A172 (cell line): ENCODE measurements at regions not wholly inside any gene's neighbourhood (a gene's known extent, or its start where the extent isn't known, plus 50 kb on each side); places are given as distances from the start of the nearest gene placed in this dataset.

Source experiments
- DNase-seq: peaks from one replicate; pipeline ENCODE4 v3.0.0-alpha.2; 2015; ENCODE audit warnings: low spot score

DNA sequence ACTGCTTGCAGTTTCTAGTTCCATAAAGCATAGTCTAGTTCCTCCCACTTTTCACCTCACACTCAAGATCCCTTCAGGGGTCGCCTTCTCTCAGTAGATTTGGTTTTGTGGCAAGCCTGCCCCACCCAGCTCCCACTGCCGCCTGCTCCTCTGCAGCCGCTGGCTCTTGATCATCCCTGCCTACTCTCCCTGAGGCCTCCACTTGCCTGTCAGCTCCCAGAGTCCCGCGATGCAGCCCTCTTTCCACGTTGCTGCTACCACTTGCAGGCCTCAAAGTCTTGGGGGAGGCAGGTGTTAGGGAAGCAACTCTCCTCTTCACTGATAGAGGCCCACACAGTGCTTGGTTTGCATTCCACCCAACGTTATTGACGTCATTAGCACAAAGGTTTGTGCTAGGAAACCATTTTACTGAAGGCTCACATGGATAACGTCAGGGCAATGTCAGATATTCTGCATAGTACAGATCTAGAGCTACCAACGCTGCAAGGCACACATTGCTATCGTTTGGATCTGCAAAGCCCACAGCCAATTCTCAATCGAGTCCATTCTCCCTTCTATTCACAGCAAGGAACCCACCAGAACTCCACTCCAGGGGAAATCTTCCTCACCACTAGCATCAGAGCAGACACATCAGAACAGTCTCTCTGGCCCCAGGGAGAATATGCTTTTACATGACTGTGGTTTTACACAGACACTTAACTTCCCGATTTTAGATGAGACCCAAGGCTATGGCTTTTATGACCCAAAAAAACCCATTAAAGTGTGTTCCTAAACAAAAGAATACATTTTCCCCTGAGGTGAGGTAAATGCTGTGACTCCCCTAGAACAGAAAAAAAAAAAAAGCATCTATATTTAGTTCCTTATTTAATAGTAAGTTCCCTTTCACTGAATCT, 519.5 kb upstream of the CAMK1G start:
- DNase-seq = no peak

DNA sequence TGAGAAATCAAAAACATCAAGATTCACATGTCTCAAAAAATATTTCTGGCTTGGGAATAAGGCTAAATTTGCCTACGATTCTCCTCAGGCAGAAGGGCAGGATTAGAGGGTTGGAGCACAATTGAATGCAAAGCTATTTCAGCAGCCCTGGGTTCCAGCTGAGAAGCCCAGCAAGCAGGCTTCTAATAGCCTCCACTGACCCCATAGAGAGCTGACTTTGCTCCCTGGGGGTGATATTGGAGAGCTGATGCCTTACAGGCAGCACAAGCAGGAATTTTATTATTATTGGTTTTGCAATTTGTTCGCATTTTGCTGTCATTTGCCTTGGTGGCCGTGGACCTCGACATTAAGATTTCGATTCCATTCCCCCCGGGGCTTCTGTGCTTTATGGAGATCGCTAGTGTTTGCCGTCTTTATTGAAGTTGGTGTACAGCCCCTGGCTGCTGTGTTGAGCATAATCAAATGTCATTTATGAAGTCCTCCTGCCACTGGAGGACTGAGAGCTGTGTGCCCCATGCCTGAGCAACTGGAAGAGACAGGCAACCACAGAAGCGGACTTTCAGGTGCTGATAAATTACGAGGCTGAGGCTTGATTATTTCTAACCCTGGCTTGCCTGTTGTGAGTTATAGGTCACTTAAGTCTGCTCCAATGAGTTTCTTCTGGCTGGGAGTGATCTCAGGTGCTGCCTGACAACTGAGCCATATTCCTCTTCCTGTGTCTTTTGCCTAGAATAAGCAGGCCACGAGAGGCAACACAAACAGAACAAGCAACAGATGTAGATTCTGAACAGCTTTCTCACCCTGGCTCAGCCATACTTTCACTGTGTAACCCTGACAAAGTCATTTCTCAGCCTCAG, 518.4 kb upstream of the CAMK1G start:
- no peak for DNase-seq

DNA sequence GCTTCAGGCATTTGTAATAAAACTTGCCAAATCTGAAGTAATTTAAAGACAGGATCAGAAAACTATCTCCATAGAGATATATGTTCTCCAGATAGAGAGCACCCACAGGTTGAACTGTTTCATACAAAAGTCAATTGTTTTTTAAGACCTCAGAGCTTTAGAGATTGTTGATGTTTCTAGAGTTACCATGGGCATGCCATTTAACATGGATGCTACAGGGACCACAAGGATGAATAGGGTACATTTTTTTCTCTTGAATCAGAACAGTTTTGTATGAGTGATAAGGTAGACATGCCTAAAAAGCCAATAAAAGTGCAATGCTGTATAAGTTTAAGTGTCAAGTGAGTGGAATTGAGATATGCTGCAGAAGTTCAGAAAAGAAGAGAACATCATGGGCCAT, 511.0 kb upstream of the CAMK1G start:
- peak; percentile 58 for DNase-seq

DNA sequence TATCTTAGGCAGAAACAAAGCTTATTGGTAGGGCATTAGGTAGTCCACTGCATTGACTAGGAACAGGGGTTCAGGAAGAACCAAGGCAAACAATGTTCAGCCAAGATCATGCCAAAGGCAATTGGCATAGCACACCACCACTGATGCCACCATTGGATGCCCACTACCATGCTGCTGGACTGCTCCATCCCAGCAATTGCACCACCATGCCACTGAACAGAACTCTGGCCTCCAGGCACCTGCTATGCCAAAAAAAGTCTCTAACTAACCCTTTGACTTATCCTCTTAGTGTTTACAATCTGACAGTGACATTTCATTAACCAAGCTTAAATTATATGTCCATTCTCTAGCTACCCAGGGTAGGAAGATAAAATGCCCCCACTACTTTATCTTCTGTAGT, 509.6 kb upstream of the CAMK1G start:
- DNase-seq = no peak

DNA sequence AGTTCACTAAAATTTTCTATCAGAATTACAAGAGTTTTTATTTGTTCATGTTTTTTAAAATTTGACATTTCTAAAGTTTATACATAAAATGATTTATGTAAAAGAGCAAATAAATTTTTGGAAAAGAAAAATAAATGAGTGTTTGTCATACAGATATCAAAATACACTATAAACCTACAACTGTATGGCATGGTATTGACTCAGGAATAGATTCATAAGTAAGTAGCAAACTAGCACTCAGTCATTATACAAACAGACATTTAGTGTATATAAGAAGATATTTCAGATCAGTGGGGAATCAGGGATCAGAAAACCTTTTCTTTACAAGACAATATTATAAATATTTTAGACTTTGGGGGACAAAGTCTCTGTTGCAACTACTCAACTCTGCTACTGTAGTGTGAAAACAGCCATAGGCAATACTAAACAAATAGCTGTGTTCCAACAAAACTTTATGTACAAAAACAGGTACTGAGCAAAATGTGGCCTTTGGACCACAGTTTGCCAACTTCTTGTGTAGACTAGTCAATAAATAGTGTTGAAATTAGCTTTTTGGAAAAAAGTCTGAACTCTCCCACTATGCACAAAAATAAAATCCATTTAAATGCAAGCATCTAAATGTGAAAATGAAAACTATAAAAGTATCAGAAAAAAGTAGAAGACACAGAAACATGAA, 508.8 kb upstream of the CAMK1G start:
- DNase-seq = no peak

DNA sequence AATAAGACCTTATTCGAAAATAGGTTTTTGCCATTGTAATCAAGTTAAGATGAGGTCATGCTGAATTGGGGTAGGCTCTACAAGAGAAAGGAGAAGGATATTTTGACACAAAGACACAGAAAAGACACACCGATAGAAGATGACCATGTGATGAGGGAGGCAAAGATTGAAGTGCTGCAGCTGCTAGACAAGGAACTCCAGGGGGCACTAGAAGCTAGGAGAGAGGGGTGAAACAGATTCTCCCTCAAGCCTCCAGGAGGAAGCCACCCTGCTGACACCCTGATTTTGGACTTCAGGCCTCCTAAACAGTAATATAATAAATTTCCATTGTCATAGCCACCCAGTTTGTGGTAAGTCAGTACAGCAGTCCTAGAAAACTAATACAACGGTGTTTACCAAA, 506.8 kb upstream of the CAMK1G start:
- DNase-seq = peak; percentile 25

DNA sequence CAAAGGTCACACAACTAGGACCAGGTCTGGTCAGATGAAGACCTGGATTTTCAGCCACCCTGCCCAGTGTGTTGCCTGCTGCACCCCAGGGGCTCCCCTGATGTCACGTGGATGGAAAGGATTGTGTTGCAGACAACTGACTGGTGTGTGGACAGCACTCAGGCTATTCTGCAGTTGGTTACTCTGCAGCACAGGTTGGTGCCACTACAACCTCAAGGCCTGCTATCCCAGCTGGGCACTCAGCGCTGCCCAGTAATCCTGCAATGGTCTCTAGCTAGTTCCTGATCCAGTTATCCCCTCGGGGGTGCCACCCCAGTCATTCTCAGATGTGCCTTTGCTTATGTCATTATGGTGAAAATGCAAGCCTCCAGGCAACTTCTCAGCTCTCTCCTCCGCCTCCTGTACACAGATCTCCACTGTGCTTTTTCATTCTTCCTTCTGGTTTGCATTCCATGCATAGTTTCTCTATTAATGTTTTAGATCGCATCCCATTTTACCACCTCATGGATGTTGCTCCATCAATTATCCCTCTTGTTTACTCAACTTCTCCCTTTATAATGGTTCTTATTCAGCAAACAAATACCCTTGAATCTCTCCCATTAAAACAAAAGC, 503.2 kb upstream of the CAMK1G start:
- peak; percentile 84 for DNase-seq

DNA sequence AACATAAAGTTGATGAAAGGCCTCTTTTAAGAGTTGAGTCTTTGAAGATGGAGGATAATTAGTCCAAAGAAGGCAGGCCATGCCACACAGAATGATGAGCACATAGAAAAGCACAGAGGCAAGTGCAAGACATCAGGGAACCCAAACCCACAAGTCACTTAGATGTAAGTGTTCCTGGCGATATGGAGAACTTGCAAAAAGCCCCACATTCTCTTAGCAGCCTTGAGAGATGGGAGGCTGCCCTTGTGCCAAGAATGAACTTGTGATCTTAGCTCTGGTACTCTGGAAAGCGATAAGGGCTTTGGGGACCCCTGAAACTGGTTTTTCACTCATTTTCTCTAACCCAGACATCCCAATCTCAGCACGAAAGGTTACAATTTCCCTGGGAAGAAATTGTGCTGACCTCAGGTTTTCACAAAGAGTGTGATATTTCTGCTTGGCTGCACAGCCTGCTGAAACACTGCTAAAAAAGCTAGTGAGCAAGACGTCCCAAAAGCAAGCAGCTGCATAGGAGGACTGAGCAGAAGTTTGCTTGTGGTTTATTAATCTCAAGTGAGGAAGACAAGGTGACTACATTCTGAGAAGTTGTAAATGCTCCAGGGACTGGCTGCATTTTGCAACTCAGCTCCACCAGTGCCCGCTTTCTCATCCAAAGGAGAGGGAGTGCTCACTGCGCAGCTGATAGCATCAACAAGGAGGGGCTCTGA, 496.9 kb upstream of the CAMK1G start:
- no peak for DNase-seq

DNA sequence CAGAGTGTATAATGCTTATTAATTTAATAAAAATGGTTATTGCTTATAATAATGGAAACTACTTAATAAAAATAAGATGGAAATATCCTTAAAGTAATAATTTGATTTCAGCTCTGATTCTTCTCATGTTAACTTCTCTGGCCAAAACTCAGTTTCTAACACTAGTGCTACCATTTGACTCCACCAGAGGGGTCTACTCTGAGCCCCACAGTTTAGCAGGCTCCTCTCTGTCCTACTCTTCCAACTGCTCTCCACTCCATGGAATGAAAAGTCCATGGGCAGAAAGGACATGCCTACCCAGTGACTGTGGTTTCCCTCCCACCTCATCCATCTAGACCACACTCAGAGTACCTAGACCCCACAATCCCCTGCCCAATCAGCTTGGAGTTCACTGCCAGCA, 489.1 kb upstream of the CAMK1G start:
- no peak for DNase-seq

DNA sequence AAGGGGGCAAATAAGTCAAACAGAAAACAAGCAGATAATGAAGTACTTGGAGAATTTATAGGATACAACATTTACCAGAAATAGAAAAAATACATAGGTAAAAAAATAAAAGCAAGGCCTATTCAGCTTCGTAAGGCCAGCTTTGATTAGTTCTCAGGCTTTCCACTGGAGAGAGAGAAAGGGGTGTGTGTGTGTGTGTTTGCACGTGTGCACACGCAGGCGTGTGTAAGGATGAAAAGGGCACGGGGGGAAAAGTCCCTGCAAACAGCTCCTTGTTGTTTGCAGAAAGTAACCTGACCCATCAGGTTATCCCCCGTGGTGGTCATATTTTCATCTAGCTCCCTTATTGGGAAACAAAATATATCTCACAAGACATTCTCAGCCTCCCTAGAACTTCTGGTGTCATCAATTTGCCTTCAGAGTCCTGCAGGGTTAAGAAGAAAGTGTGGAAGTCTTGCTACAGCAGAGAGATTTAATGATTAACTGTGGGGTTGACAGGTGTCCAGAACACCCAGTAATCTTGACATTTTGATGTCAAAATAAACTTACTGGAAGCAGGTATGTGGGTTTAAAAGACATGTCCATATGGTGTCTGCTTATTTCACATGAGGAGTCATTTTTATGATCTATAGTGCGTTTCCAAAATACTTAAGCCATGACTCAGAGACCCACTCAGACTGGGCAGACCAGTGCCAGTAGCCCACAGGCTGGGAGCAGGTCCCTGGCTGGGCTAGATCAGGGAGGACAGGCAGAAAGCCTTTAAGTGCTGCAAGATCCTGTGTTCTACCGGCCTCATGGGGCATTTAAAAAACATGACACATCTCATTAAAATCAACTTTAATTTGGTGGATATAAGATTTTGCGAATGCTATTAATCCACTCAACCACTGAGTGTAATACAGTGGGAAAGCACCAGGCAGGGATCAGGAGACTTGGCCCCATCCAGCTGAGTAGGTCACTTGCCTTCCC, 487.6 kb upstream of the CAMK1G start:
- peak; percentile 99 for DNase-seq

DNA sequence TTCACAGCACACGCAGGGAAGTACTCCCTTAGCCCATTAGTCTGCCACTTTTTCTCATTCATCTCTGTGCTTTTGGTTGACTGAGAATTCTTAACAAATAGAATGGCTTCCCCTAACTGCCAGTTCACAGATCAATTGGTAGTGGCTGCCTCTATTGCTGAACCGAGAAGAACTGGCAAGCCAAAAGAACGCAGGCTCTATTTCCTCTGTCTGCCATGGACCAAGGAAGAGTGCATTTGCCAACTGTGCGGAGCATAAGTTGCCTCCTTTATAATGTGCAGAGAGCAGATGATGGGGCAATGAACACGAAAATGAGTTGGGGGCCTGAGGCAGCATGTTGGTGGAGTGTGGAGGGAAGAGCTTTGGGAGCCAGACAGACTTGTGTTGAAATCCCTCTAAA, 483.1 kb upstream of the CAMK1G start:
- no peak for DNase-seq

DNA sequence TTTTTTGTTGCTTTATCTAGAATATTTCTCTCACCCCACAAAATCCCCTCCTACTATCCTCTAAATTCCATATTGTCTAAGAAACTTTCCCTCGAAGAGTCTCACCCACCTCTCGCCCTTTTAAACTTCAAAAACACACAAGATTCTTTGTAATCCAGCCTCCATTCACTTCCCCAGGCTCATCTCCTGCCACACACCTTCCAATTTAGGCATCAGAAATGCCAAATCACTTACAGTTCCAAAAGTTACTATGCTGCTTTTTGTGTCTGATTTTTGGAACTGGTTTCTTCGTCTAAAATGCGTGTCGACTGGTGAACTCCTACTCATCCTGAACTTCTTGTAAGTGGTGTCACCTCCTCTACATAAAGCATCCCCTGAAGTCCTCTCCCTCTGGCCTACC, 482.4 kb upstream of the CAMK1G start:
- DNase-seq = no peak

DNA sequence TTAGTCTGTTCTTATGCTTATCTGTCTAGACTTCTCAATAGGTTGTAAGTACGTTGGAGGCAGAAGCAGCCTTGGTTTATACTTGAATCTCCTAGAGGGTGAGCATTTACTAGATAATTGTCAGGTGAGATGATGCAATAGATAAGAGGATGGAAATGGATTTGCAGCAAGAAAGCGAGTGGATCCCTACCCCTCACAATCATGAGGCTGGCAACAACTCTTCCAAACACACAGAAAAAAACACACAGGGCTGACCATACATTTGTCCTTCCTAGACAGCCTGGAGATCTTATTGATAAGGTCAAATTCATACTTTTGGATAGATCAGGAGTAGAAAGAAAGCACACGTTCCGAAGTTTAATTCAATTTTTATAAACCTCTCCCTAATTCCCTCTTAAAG, 481.4 kb upstream of the CAMK1G start:
- DNase-seq = no peak

DNA sequence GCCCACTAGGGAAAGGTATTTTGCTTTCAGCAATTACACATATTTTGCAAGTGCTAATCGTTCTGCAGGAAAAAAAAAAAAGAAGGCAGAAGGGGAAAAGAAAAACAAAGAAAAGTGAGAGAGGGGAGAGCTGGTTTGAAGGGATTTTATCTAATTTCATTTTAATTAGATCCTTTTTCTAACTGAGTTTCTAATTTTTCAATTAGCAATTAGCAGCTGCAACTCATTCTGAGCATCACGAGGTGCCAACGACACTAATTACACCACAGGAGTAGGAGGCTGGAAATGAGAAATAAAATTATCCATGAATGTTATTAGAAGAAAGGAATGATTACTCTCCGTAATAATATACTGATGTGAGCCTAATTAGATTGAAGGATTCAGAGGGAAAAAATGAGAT, 481.0 kb upstream of the CAMK1G start:
- no peak for DNase-seq

DNA sequence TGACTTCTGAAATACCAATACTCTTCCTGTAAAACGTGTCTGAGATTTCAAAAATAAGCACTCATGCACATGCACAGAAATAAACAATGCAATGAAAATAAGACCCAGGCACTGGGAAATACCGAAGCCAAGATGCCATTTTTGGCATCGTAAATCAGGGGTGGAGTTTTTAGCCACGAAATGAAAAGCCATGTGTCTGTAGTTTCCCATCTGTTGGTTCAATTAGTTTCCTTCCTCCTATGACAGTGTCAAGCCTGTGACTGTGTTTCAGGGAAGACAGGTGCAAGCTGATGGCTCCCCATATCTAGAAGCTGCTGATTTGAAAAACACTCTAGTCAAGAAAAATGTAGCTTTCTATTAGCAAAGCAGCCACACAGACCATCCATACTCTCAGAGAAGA, 480.4 kb upstream of the CAMK1G start:
- DNase-seq = no peak

DNA sequence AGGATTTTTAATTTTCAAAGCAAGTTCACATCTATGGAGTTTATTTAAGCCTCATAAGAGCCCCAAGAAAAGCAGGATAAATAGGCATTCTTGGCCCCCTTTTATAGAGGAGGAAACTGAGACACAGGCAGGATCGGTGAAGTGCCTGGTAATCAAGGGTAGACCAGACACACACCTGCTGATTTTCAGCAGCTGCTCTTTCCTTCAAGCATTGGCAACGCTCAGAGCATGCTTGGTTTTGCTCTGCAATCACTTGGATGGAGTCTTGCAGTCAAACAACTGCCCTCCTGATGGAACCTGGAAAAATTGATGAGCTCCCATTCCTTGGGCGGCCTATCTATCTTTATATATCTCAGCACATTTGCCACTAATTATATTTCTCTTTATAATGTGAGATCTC, 478.9 kb upstream of the CAMK1G start:
- DNase-seq = no peak

DNA sequence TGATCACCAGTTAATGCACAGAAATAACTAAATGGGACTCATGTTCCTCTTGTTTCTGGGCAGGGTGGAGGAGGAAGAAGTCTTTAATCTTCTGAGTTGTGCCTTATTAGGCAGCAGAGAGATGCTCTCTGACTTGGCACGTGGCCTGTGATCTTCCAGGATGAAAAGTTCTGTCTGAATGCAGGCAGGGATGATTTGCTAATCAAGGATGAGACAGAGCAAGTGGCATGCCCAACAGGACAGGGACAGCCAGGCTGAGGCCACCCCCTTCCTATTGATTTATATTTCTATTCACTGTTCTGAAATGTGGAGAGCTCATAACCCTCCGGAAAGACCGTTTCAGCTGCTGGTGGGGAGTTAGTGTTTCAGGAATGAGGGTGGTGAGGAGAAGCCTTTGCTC, 477.8 kb upstream of the CAMK1G start:
- peak; percentile 40 for DNase-seq

DNA sequence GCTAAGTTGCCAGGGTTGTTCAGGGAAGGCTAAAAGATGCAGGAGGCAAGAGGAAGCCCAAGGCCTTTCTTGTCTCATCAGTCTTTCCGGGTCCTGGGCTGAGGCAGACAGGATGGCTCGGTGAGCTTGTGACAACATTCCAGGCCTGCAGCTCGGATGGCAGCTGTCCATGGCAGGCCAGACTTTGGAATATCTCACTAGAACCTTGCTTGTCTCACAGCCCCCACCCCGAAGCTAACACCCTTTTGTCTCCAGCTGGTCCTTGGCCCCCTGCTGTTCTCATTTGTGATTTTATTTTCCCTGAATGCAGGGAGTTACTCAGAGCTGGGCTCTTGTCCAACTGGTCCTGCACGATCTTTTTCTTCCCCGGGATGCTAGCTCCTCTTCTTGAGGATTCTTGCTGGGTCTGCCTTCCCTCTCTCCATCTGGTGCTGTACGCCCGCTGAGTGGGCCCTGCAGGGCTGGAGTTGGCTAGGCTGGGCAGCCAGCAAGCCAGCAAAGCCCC, 477.2 kb upstream of the CAMK1G start:
- peak; percentile 94 for DNase-seq

DNA sequence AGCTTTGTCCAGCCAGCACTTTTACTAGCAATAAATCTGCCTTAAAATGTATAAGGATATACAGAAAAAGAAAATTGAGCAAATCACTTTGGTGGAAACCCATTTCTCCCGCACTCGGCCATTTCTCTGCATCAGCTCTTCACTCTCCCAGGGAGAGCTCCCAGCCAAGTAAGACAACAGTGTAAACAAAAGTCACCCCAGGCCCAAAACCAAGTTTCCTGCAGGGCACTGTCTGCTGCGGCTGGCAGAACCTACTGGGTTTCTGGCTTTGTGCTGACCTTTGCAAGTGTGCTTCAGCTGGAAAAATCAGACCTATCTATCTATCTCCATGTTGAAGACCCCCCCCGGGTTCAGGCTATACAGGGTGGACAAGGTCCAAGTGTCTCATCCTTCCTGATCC, 476.7 kb upstream of the CAMK1G start:
- peak; percentile 17 for DNase-seq

DNA sequence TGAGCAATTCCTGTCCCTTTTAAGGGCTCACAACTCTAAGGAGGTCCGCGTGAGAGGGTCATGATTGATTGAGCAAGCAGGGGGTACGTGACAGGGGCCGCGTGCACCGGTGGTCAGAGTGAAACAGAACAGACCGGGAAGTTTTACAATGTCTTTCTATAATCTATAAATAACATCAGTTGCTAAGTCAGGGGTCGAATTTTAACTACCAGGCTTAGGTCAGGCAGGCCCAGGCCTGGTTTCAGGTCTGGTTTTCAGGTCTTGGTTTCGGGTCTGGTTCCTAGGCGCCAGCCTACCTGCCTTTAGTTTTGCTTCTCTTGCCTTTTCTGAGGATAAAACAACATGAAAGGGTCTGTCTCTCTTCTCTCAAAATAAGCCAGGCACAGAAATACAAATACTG, 476.0 kb upstream of the CAMK1G start:
- no peak for DNase-seq
